ENCODE measurements at regions not wholly inside any gene's neighbourhood (a gene's known extent, or its start where the extent isn't known, plus 50 kb on each side); places are given as distances from the start of the nearest gene placed in this dataset.

GRCh38 chr2:85959185-85959584, 70.4 kb upstream of the ST3GAL5 start:
- ChIA-PET RAD21 (ENCODE audit: low non-redundant PET in 1 of 2, low total read pairs in 2 of 2, uncharacterized antibody in 2 of 2, unreplicated experiment in 2 of 2) (no interaction called here), CTCF (no interaction called here), POLR2A (no interaction called here)
- Histone ChIP-seq H3K9me3 (ENCODE audit: control insufficient read depth in 1 of 2, insufficient read depth in 1 of 2, low read depth in 1 of 2, low read length in 2 of 2) (peaks cover 0 to 5% of the 10 kb centered on the region in 2 experiments; a peak in 2 of 4 replicates), H2AFZ (ENCODE audit: low read depth, low read length, poor library complexity, severe bottlenecking) (no peak overlapping the region), H3K9ac (ENCODE audit: low read length) (no peak overlapping the region), H3K79me2 (ENCODE audit: insufficient read depth, low read length) (no peaks in the 10 kb centered on the region), H3K9me2 (ENCODE audit: insufficient read depth) (no peaks in the 10 kb centered on the region), H3K27ac (ENCODE audit: low read depth, low read length) (no peak overlapping the region), H3K4me2 (ENCODE audit: low read length) (no peak overlapping the region), H4K20me1 (ENCODE audit: insufficient read depth) (no peaks in the 10 kb centered on the region), H3K36me3 (ENCODE audit: control insufficient read depth in 1 of 2, insufficient read depth in 2 of 2, low read length in 2 of 2) (no peaks in the 10 kb centered on the region), H3K4me1 (ENCODE audit: control insufficient read depth in 1 of 2, insufficient read depth in 2 of 2, low read length in 2 of 2) (peaks cover 5 to 16% of the 10 kb centered on the region in 2 experiments; a peak in 3 of 4 replicates), H3K27me3 (ENCODE audit: insufficient read depth, low read length) (no peaks in the 10 kb centered on the region), H3K4me3 (replicated peaks in 1 of 2; ENCODE audit: low read depth in 1 of 2, low read length in 2 of 2) (no peak overlapping the region)
- BruUV-seq (replicated peaks) = no TSS peak
- TF ChIP-seq POLR2A (IDR thresholded peaks at IDR 0.05; ENCODE audit: borderline replicate concordance, extremely low read depth, insufficient read depth, insufficient read length) = no peak
- no peak for DNase-seq (ENCODE audit: low read depth, low spot score)
- no peak for ATAC-seq
- intact Hi-C loops (cut with micrococcal nuclease) = no loop called here

GRCh38 chr2:85958731-85959130, 69.9 kb upstream of the ST3GAL5 start:
- Histone ChIP-seq H3K9me3 (ENCODE audit: control insufficient read depth in 1 of 2, insufficient read depth in 1 of 2, low read depth in 1 of 2, low read length in 2 of 2) (peaks cover 0 to 5% of the 10 kb centered on the region in 2 experiments; a peak in 2 of 4 replicates), H3K4me1 (ENCODE audit: control insufficient read depth in 1 of 2, insufficient read depth in 2 of 2, low read length in 2 of 2) (peaks cover 4 to 11% of the 10 kb centered on the region in 2 experiments; a peak in 3 of 4 replicates), H3K27me3 (ENCODE audit: insufficient read depth, low read length) (no peaks in the 10 kb centered on the region), H2AFZ (ENCODE audit: low read depth, low read length, poor library complexity, severe bottlenecking) (no peak overlapping the region), H3K4me3 (replicated peaks in 1 of 2; ENCODE audit: low read depth in 1 of 2, low read length in 2 of 2) (no peak overlapping the region), H3K79me2 (ENCODE audit: insufficient read depth, low read length) (no peaks in the 10 kb centered on the region), H3K9ac (ENCODE audit: low read length) (no peak overlapping the region), H3K36me3 (ENCODE audit: control insufficient read depth in 1 of 2, insufficient read depth in 2 of 2, low read length in 2 of 2) (no peaks in the 10 kb centered on the region), H3K4me2 (ENCODE audit: low read length) (no peak overlapping the region), H3K27ac (ENCODE audit: low read depth, low read length) (no peak overlapping the region), H3K9me2 (ENCODE audit: insufficient read depth) (no peaks in the 10 kb centered on the region), H4K20me1 (ENCODE audit: insufficient read depth) (no peaks in the 10 kb centered on the region)
- no peak for DNase-seq (ENCODE audit: low read depth, low spot score)
- TF ChIP-seq SRF (IDR thresholded peaks at IDR 0.05; ENCODE audit: low read depth) (no peak), SIN3A (IDR thresholded peaks at IDR 0.05; ENCODE audit: low read depth) (no peak), ELF1 (IDR thresholded peaks at IDR 0.05; ENCODE audit: borderline replicate concordance, low read depth) (no peak), CTCF (IDR thresholded peaks at IDR 0.05 in 2 of 3, conservative IDR thresholded peaks at IDR 0.05 in 1 of 3; ENCODE audit: borderline replicate concordance in 1 of 3, insufficient read depth in 1 of 3, low read depth in 2 of 3, low read length in 2 of 3) (no peak), ZBTB33 (IDR thresholded peaks at IDR 0.05; ENCODE audit: extremely low read depth, insufficient replicate concordance, low read length) (no peak), JUND (IDR thresholded peaks at IDR 0.05) (no peak), POLR2AphosphoS5 (IDR thresholded peaks at IDR 0.05; ENCODE audit: low read depth, low read length) (no peak), CBX3 (IDR thresholded peaks at IDR 0.05; ENCODE audit: low read depth) (no peak), CEBPB (IDR thresholded peaks at IDR 0.05; ENCODE audit: low read depth) (no peak)
- ChIA-PET CTCF (no interaction called here), RAD21 (ENCODE audit: low non-redundant PET in 1 of 2, low total read pairs in 2 of 2, uncharacterized antibody in 2 of 2, unreplicated experiment in 2 of 2) (no interaction called here), POLR2A (no interaction called here)
- BruUV-seq (replicated peaks) = no TSS peak
- intact Hi-C loops (cut with micrococcal nuclease) = no loop called here
- ATAC-seq = no peak

Data from HCT116 (cell line).